LHCN-M2 (cell line): ENCODE measurements at regions not wholly inside any gene's neighbourhood (a gene's known extent, or its start where the extent isn't known, plus 50 kb on each side); places are given as distances from the start of the nearest gene placed in this dataset.
"Not testable (repeated sequence)": the region's sequence is repeated elsewhere in the genome, so short reads cannot be mapped to it uniquely, and the experiment has no call there.

Experiments used
- DNase-seq: peaks from one replicate; pipeline ENCODE4 v3.0.0-alpha.2; 2012; ENCODE audit warnings: low read depth

DNA sequence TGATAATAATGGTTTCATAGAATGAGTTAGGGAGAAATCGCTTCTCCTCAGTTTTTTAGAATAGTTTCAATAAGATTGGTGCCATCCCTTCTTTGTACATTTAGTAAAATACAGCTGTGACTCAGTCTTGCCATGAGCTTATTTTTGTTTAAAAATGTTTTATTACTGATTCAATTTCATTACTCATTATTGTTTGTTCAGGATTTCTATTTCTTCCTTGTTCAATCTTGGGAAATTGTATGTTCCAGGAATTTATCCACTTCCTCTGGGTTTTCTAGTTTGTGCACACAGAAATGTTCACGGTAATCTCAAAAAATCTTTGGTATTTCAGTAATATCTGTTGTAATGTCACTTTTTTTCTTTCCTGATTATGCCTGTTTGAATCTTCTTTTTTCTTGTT lies 371.5 kb upstream of the SETBP1 start:
- peak; percentile 84 for DNase-seq

DNA sequence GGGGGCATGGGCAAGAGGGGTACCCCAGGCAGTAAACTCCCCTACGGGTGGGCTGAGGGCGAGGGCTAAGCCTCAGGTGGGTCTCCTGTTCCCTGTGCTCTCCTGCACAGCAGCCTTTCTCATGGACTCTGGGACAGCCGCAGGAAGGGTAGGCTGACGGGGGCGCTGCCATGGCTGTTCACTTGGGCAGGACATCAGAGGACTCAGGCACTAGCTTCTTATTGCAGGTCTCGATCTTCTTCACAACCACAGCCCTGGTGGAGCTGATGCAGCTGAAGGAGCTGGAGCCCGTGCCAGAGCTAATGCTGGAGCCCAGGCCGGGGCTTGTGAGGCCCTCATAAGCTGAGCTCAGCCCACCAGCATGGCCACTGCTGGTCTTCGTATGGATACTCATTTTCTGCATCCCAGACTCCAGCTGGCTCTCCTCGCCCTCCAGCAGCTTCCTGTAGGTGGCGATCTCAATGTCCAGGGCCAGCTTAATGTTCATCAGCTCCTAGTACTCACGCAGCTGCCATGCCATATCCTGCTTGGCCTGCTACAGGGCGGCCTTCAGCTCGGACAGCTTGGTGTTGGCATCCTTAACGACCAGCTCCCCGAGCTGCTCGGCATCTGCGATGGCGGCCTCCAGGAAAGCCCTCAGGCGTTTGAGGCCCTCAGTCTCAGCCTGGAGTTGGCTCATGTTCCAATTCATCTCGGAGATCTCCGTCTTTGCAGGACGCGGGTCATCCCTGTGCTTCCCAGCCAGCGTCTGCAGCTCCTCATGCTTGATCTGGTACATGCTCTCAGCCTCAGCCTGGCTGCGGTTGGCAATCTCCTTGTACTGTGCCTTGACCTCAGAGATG lies 359.8 kb upstream of the SETBP1 start:
- no peak for DNase-seq

DNA sequence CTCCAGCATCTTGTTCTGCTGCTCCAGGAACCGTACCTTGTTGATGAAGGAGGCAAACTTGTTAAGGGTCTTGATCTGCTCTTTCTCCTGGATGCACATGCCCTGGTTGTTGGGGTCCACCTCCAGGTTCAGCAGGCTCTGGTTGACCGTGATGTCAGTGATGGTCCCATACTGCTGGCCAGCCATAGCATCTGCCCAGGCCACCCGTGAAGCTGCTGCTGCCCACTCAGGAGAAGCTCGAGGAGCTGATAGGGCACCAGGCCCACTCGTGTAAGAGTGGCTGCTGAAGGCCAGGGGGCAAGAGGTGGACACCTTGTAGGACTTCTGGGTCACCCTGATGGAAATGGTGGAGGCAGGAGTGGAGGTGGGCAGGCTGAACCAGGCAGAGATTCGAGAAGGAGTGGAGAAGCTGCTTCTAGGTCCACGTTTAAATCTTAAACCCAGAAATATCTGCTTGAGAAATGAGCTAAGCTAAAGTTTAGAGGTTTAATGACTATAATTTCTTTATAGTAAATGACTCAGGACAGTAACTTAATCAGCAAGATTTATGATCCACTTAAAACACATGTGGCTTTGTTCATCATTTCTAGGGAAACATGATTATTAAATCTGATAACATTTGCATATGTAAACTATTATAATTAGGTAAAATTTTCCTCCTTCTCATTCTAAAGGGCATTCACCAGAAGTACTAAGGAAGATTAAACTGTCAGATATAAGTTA lies 358.7 kb upstream of the SETBP1 start:
- no peak for DNase-seq

DNA sequence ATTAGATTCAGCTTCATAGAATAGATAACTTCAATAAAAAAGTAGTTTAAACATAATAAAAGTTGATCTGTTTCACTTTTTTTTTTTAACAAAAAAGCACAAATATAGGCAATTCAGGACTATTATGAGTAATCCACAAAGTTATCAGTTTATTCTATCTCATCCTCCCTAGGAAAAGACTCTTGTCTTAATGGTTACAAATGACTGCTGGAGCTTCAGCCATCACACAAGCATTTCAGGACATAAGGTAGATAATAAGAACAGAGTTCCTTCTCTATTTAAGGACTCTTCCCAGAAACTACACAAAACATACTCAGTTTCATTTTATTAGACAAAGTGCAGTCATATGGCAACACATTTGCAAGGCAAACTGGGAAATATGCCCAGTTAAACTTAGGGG lies 357.6 kb upstream of the SETBP1 start:
- no peak for DNase-seq

DNA sequence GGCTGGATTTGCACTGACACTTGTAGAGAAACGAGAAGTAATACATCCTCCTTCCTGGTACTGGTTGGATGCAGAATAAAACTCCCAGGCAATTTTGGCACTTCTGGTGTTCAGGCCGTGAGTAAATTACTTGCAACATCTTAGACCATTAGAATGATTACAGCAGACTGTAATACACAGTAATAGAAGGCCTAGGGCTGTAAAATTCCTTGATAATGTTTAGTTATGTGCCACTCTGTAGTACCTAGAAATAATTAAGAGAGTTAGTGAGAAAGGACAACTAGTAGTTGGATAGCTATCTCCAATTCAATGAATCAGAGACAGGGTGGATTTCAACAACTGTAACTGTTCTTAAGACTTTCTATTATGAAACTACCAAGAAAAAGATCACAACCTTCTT lies 356.3 kb upstream of the SETBP1 start:
- no peak for DNase-seq

DNA sequence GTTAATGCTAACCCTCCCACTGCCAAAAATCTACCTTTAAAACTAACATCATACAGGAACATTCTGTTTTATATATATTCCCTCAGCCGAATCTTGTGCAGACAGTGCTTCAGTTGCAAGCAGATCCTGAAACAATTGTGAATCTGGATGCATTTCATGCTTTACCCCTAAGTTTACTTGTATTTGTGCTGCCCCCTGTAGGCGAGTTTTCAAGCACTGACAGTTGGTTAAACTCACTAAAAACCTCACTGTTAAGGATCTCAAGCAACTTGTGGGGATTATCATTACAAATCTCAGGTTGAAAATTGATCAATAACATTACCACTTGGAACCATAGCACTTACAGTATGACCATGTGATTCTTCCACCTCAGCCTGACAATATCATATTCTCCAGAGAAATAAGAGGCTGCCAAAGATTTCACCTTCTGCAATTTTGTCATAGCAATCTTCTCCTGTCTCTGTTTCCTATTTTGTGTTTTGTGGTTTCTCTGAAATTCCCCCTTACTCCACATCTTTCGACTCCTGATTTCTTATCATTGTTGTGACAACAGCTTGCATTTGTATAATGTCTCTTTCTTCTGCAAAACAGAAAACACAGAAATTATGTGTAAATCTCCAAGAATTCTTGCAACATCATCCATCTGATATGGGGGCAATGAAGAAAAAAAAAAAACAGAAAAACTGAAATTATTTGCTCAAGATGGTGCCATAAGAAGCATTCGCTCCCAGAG lies 354.6 kb upstream of the SETBP1 start:
- DNase-seq: peak; percentile 69

DNA sequence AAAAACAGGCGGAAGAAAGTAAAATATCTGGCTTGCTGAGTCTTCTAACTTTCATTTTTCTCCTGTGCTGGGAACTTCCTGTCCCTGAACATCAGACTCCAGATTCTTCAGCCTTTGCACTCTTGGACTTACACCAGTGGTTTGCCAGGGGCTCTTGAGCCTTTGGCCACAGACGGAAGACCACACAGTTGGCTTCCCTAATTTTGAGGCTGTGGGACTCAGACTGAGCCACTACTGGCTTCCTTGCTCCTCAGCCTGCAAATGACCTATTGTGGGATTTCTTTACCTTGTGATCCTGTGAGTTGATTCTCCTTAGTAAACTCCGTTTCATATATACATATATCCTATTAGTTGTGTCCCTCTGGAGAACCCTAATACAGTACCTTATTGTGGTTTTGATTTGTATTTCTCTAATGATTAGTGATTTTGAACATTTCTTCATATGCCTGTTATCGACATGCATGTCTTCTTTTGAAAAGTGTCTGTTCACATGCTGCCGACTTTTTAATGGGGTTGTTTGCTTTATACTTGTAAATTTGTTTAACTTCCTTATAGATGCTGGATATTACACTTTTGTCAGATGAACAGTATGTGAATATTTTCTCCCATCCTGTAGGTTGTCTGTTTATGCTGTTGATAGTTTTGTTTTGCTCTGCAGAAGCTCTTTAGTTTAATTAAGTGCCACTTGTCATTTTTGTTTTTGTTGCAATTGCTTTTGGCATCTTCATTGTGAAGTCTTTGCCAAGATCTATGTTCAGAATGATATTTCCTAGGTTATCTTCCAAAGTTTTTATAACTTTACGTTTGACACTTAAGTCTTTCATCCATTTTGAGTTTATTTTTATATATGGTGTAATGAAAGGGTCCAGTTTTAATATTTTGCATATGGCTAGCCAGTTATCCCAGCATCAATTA lies 348.8 kb upstream of the SETBP1 start:
- no peak for DNase-seq

DNA sequence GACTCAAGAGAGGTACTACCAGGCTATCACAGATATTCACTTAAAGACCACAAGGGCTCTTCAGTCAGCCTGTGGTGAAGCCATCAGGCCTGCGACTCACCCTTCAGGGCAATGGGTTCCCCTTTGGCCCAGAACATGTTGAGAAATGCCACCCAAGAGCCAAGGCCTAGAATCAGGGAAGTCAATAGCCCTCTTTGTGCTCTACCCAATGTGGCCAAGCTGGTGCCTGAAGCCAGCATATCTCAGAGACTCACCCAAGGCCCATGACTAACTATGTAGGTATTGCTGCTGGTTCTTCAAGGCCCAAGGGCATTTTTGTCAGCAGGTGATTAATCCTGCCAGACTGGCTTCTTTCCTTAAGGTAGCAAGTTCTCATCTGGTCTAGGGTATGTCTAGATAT lies 338.9 kb upstream of the SETBP1 start:
- no peak for DNase-seq

DNA sequence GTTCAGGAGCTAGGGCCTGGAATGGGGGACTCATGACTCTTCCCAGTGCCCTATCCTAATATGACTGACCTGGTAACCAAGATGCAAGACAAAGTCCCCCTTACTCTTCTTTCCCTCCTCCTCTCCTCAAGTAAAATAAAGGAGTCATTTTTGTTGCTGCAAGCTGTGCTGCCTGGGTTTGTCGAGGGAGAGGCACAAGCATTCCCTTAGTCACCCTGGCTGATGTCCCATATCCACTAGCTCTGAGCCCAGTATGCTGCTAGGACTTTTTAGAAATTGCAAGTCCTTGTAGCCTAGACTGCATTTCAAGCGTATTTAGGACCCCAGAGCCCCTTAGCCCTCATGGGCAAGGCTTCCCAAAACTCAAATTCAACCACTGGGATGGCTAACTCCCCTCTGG lies 338.5 kb upstream of the SETBP1 start:
- no peak for DNase-seq

DNA sequence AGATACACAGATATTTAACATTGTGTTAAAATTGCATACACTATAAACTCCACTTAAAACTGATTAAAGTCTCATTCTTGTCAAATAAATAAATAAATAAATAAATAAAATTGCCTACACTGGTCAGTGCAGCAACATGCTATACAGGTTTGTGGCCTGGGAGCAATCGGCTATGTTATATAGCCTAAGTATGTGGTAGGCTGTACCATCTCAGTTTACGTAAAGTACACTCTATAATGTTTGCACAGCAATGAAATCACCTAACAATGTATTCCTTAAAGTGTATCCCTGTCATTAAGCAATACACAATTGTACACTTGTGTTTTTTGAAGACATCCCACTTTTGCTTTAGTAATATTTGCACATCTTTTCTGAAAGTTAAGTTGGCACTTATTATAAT lies 337.7 kb upstream of the SETBP1 start:
- no peak for DNase-seq

DNA sequence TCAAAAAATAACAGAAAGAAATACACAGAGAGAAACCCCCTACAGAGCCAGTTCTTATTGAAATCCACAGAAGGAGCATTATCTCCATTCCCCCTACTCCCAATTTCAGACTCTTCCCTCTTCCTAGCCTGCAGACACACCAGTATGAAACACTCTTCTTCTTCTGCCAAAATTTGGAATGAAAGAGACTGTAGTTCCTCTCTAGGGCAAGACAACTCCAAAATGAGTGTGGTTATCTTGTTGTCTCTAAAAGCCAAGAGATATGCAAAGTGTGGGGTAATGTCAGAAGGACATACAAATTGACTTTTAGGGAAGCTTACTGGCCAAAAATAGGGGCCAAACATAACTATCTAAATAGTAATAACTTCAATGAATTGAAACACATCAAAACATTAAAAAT lies 337.1 kb upstream of the SETBP1 start:
- DNase-seq: no peak

DNA sequence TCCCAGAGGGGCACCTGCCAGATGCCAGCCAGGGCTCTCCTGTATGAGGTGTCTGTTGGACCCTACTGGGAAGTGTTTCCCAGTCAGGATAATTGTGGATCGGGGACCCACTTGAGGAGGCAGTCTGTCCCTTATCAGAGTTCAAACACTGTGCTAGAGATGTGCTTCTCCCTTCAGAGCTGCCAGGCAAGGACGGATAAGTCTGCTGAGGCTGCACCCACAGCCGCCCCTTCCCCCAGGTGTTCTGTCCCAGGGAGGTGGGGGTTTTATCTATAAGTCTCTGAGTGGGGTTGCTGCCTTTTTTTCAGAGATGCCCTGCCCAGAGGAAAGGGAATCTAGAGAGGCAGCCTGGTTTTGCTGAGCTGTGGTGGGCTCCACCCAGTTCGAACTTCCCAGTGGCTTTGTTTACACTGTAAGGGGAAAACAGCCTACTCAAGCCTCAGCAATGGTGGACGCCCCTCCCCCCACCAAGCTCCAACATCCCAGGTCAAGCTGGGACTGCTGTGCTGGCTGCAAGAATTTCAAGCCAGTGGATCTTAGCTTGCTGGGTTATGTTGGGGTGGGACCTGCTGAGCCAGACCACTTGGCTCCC lies 324.0 kb upstream of the SETBP1 start:
- no peak for DNase-seq

DNA sequence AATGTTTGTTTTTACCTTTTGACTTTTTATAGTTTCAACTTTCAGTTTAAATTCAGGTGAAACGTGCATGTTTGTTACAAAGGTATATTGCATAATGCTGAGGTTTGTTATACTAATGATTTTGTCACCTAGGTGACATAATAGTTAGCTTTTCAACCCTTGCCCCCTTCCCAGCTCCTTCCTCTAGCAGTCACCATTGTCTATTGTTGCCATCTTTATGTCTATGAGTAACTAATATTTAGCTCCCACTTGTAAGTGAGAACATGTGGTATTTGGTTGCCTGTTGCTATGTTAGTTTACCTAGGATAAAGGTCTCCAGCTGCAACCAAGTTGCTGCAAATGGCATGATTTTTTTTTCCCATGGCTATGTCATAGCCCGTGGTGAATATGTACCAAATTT lies 322.3 kb upstream of the SETBP1 start:
- no peak for DNase-seq

DNA sequence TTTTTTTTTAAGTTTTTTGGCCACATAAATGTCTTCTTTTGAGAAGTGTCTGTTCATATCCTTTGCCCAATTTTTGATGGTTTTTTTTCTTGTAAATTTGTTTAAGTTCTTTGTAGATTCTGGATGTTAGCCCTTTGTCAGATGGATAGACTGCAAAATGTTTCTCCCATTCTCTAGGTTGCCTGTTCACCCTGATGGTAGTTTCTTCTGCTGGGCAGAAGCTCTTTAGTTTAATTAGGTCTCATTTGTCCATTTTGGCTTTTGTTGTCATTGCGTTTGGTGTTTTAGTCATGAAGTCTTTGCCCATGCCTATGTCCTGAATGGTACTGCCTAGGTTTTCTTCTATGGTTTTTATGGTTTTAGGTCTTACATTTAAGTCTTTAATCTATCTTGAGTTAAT lies 320.9 kb upstream of the SETBP1 start:
- DNase-seq: not testable (repeated sequence)

DNA sequence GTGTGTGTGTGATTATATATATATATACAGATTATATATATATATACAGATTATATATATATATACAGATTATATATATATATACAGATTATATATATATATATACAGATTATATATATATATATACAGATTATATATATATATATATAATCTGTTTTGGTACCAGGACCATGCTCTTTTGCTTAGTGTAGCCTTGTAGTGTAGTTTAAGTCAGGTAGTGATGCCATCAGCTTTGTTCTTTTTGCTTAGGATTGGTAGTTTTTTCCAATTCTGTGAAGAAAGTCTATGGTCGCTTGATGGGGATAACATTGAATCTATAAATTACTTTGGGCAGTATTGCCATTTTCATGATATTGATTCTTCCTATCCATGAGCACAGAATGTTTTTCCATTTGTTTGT lies 318.5 kb upstream of the SETBP1 start:
- not testable (repeated sequence) for DNase-seq

DNA sequence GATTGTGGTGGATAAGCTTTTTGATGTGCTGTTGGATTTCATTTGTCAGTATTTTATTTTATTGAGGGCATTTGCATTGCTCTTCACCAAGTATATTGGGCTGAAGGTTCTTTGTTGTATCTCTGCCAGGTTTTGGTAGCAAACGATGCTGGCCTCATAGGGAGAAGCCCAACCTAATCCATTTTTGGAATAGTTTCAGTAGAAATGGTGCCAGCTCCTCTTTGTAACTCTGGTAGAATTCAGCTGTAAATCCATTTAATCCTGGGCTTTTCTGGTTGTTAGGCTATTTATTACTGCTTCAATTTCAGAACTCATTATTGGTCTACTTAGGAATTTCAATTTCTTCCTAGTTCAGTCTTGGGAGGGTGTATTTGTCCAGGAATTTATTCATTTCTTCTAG lies 309.8 kb upstream of the SETBP1 start:
- DNase-seq: no peak

DNA sequence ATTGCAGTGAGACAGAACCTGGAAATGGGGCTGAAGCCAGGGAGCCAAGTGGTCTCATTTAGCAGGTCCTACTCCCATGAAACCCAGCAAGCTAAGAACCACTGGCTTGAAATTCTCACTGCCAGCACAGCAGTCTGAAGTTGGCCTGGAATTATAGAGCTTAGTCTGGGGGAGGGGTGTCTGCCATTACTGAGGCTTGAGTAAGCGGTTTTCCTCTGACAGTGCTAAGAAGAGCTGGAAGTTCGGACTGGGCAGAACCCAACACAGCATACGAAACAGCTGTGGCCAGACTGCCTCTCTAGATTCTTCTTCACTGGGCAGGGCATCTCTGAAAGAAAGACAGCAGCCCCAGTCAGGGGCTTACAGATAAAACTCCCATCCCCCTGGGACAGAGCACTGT lies 305.7 kb upstream of the SETBP1 start:
- no peak for DNase-seq

DNA sequence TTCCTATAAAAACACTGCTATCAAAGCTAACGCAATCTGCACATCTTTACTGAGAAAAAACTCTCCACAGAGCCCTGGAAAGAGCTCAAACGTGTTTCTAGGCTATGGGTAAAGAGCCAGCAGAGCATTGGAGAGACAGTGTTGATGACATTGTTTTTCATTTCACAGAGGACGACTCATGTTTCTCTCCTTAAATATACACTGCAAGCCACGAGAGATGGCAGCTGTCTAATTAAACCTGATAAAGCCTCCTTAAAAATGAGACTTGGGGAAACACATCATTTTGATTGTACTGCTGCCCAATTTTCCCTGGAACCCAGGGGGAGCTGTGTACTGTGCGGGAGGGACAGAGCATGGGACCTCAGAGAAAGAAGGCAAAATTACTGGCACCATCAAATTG lies 294.3 kb upstream of the SETBP1 start:
- DNase-seq: peak; percentile 22

DNA sequence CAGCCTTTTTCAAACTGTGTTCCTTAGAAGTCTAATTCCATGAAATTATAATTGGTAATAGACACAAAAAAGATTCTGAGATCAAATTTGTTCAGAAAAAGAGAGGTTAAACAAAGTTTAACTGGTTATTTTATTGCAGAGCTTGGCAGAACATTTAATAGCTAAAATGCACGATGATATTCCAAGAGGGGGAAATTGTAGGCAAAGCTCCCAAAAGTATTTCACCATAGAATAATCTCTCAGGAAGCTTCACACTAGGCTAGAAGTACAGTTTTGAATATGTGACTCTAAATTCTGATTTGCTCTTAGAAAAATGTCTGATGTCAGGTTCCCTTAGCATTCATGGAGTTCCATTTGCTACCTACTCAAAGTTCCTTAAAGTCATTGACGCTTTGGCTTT lies 292.4 kb upstream of the SETBP1 start:
- DNase-seq: no peak

DNA sequence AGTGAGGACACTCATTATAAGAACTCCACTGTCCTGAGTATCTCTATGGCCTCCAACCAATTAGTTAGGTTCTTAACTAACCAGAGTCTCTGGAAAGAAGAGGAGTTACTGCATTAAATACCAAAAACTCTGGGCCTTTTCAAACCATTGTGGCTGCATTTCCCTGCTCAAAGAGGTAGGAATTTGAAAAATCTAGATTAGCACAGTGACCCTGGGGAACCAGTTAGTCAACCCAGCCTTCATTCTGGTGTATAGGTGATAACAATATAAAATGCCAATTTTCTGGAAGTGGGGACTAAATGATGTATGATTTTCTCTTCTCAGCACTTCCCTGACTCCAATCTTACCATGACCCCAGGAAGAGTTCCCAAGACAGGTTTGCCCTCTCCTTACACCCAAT lies 287.8 kb upstream of the SETBP1 start:
- DNase-seq: no peak

DNA sequence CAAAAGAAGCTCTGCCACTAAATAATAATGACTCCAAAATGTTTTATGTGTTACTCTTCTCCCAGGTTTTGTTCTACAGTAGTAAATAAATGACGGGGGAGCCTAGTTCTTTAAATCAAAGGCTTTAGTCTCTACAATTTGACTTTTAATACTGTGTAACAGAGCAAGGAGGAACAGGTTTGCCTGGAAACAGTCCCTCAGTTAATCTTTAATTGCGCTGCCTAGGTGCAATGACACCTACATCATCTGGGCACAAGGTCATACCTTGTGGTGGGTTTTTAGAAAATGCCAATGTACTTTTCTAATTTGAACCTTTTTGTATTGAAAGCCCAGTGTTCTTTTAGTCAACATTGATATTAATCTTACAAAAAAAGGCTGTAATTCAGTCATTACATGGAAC lies 287.3 kb upstream of the SETBP1 start:
- DNase-seq: no peak
